H1 (cell line): ENCODE measurements at regions not wholly inside any gene's neighbourhood (a gene's known extent, or its start where the extent isn't known, plus 50 kb on each side); places are given as distances from the start of the nearest gene placed in this dataset.

Source experiments
- CTCF ChIA-PET: fragments of 300-600 bp; sonication (Branson Sonifier 250); formaldehyde crosslinking; loops from one replicate; lab custom pipeline; 2021; ENCODE audit not compliant: partially characterized antibody; lab: Charles Lee
- POLR2A ChIA-PET: fragments of 300-600 bp; sonication (Branson Sonifier 250); formaldehyde crosslinking; loops from one replicate; lab custom pipeline; 2021; ENCODE audit warnings: inconsistent platforms; ENCODE audit not compliant: partially characterized antibody; lab: Charles Lee
- DNase-seq, 2 experiments: peaks; one replicate each; pipeline versions ENCODE4 v3.0.0 to v3.0.0-alpha.2; 2010 to 2022; ENCODE audit warnings: low spot score in 2 of 2, low read depth in 1 of 2, mixed read lengths in 1 of 2
- FAIRE-seq: peaks from 2 replicates; lab custom pipeline; 2011; peaks lifted over from hg19 to GRCh38; lab: Jason Lieb, UNC
- H2AFZ ChIP-seq: 2 replicates; pipeline ENCODE4 v1.8.1; 2012; ENCODE audit warnings: low read length, inconsistent platforms
- H2AK5ac ChIP-seq: 2 replicates; pipeline ENCODE4 v1.6.1; 2013; ENCODE audit warnings: low read depth, low read length
- H2BK120ac ChIP-seq: replicated peaks from 2 replicates; pipeline ENCODE3; 2013; ENCODE audit warnings: low read depth, low read length, inconsistent platforms
- H2BK12ac ChIP-seq: 2 replicates; pipeline ENCODE4 v1.6.1; 2013; ENCODE audit warnings: low read depth, low read length
- H2BK15ac ChIP-seq: 2 replicates; pipeline ENCODE4 v1.6.1; 2013; ENCODE audit warnings: low read length
- H2BK20ac ChIP-seq: 2 replicates; pipeline ENCODE4 v1.6.1; 2013; ENCODE audit warnings: low read length
- H2BK5ac ChIP-seq: 2 replicates; pipeline ENCODE4 v1.6.1; 2013; ENCODE audit warnings: low read depth, low read length
- H3K14ac ChIP-seq: 2 replicates; pipeline ENCODE4 v1.6.1; 2013; ENCODE audit warnings: inconsistent platforms; ENCODE audit not compliant: insufficient read length
- H3K18ac ChIP-seq: 2 replicates; pipeline ENCODE4 v1.6.1; 2013; ENCODE audit warnings: low read length; ENCODE audit errors: extremely low read depth
- H3K23ac ChIP-seq: 2 replicates; pipeline ENCODE4 v1.6.1; 2013; ENCODE audit warnings: inconsistent platforms; ENCODE audit not compliant: insufficient read length
- H3K23me2 ChIP-seq: 2 replicates; pipeline ENCODE4 v1.6.1; 2013; ENCODE audit warnings: low read depth, low read length
- H3K27ac ChIP-seq: 2 replicates; pipeline ENCODE4 v1.6.1; 2011; ENCODE audit warnings: low read depth, low read length, inconsistent platforms
- H3K27me3 ChIP-seq, 4 experiments: replicated peaks in 1 of 4; 1 replicate in 1 of 4; 2 replicates in 3 of 4; pipeline versions ENCODE4 v1.6.1 to v1.8.1; 2011 to 2013; ENCODE audit warnings: low read length in 3 of 4, mild to moderate bottlenecking in 3 of 4, inconsistent platforms in 2 of 4, mixed read lengths in 2 of 4, moderate library complexity in 1 of 4; ENCODE audit not compliant: control insufficient read depth in 3 of 4, insufficient read depth in 3 of 4; ENCODE audit errors: extremely low read depth in 1 of 4
- H3K36me3 ChIP-seq, 4 experiments: 2 replicates each; pipeline versions ENCODE4 v1.6.1 to v1.8.1; 2011 to 2013; ENCODE audit warnings: mild to moderate bottlenecking in 4 of 4, low read length in 3 of 4, moderate library complexity in 2 of 4, control low read depth in 1 of 4, inconsistent platforms in 1 of 4; ENCODE audit not compliant: insufficient read depth in 4 of 4, control insufficient read depth in 2 of 4
- H3K4ac ChIP-seq: replicated peaks from 2 replicates; pipeline ENCODE3; 2013; ENCODE audit warnings: low read length, low read depth, mixed read lengths, inconsistent platforms; ENCODE audit not compliant: insufficient read length
- H3K4me1 ChIP-seq, 4 experiments: replicated peaks in 1 of 4; 1 replicate in 1 of 4; 2 replicates in 3 of 4; pipeline versions ENCODE4 v1.6.1 to v1.8.1; 2011 to 2013; ENCODE audit warnings: low read length in 3 of 4, inconsistent platforms in 2 of 4, mixed read lengths in 1 of 4; ENCODE audit not compliant: insufficient read depth in 4 of 4, control insufficient read depth in 3 of 4
- H3K4me2 ChIP-seq, 2 experiments: 2 replicates each; pipeline versions ENCODE4 v1.6.1 to v1.8.1; 2011 to 2013; ENCODE audit warnings: low read depth in 2 of 2, low read length in 2 of 2, control low read depth in 1 of 2, inconsistent platforms in 1 of 2, mild to moderate bottlenecking in 1 of 2; ENCODE audit not compliant: insufficient read depth in 1 of 2
- H3K4me3 ChIP-seq, 4 experiments: fragments of 200-600, 300-600 bp in 1 of 4; sonication (generic), shearing (Covaris generic), sonication (Bioruptor Twin) in 1 of 4; 2 replicates each; pipeline versions ENCODE4 v1.5.1 to v1.8.1; 2011 to 2016; ENCODE audit warnings: low read length in 4 of 4, low read depth in 3 of 4, control low read depth in 2 of 4, inconsistent platforms in 2 of 4, mild to moderate bottlenecking in 2 of 4, mixed read lengths in 1 of 4, moderate library complexity in 1 of 4; ENCODE audit not compliant: insufficient read depth in 2 of 4; ENCODE audit errors: extremely low read depth in 1 of 4
- H3K56ac ChIP-seq: replicated peaks from 2 replicates; pipeline ENCODE3; 2013; ENCODE audit warnings: low read depth, mild to moderate bottlenecking, mixed read lengths, low read length, inconsistent platforms; ENCODE audit not compliant: insufficient read length
- H3K79me1 ChIP-seq: 2 replicates; pipeline ENCODE4 v1.6.1; 2013; ENCODE audit warnings: low read depth, low read length, control low read depth
- H3K79me2 ChIP-seq, 2 experiments: 2 replicates each; pipeline versions ENCODE4 v1.6.1 to v1.8.1; 2012 to 2013; ENCODE audit warnings: low read length in 2 of 2, mild to moderate bottlenecking in 2 of 2, inconsistent platforms in 1 of 2; ENCODE audit not compliant: insufficient read depth in 2 of 2, control insufficient read depth in 1 of 2
- H3K9ac ChIP-seq, 4 experiments: replicated peaks in 1 of 4; 1 replicate in 1 of 4; 2 replicates in 3 of 4; pipeline versions ENCODE4 v1.6.1 to v1.8.1; 2011 to 2013; ENCODE audit warnings: low read depth in 3 of 4, low read length in 3 of 4, control low read depth in 2 of 4, mild to moderate bottlenecking in 2 of 4, moderate library complexity in 2 of 4, inconsistent platforms in 1 of 4; ENCODE audit errors: extremely low read depth in 1 of 4
- H3K9me3 ChIP-seq, 2 experiments: 2 replicates each; pipeline versions ENCODE4 v1.6.1 to v1.8.1; 2012 to 2013; ENCODE audit warnings: mild to moderate bottlenecking in 2 of 2, moderate library complexity in 2 of 2, control low read depth in 1 of 2, inconsistent platforms in 1 of 2, low read depth in 1 of 2, low read length in 1 of 2, mixed read lengths in 1 of 2; ENCODE audit not compliant: insufficient read depth in 2 of 2
- H4K20me1 ChIP-seq, 2 experiments: replicated peaks in 1 of 2; 2 replicates each; pipeline versions ENCODE3 to v1.8.1; 2011 to 2013; ENCODE audit warnings: inconsistent platforms in 2 of 2, low read length in 2 of 2, mild to moderate bottlenecking in 1 of 2; ENCODE audit not compliant: insufficient read depth in 2 of 2, control insufficient read depth in 1 of 2
- H4K5ac ChIP-seq: 2 replicates; pipeline ENCODE4 v1.6.1; 2013; ENCODE audit warnings: low read length, low read depth, mixed read lengths, inconsistent platforms; ENCODE audit not compliant: insufficient read length
- H4K8ac ChIP-seq: 2 replicates; pipeline ENCODE4 v1.8.0; 2013; ENCODE audit warnings: mild to moderate bottlenecking, moderate library complexity, low read length, inconsistent platforms; ENCODE audit not compliant: insufficient read depth; ENCODE audit errors: extremely low read depth
- H4K91ac ChIP-seq: replicated peaks from 2 replicates; pipeline ENCODE3; 2013; ENCODE audit warnings: low read length, mixed read lengths, inconsistent platforms; ENCODE audit not compliant: insufficient read length
- JUND ChIP-seq: IDR thresholded peaks from 2 replicates; pipeline ENCODE4 v1.6.1; 2011; ENCODE audit warnings: mild to moderate bottlenecking, improper control_type of control experiment, low read length
- POLR2A ChIP-seq, 2 experiments: IDR thresholded peaks; 1 replicate in 1 of 2; 2 replicates in 1 of 2; pipeline ENCODE4 v1.6.1; 2011; ENCODE audit warnings: low read depth in 2 of 2, low read length in 2 of 2, mild to moderate bottlenecking in 2 of 2; ENCODE audit errors: control extremely low read depth in 1 of 2
- WGBS, 2 experiments: shearing (Covaris generic) in 1 of 2; methylation state at CpG; one replicate each; pipeline versions ENCODE4 v1.1.6 to v1.1.7; 2013 to 2015; ENCODE audit warnings: low lambda C conversion rate in 2 of 2, mixed read lengths in 2 of 2, inconsistent platforms in 1 of 2, low coverage in 1 of 2, missing lambda C conversion rate in 1 of 2; ENCODE audit not compliant: insufficient replicate concordance in 2 of 2, insufficient coverage in 1 of 2, insufficient read length in 1 of 2; ENCODE audit errors: extremely low coverage in 1 of 2, missing lambda C conversion rate in 1 of 2; 5-methylcytosine and 5-hydroxymethylcytosine counted together

GRCh38 chr10:101283762-101284100 is 54.5 kb upstream of the LBX1 start:
- Histone ChIP-seq H3K9ac (no peak overlapping the region), H3K79me1 (no peaks in the 10 kb centered on the region), H2BK12ac (no peak overlapping the region), H3K23me2 (peaks cover 11% of the 10 kb centered on the region; the same call in 1 of the 2 replicates), H2AFZ (no peak overlapping the region), H2BK15ac (no peak overlapping the region), H2BK5ac (no peak overlapping the region), H3K18ac (no peak overlapping the region), H2AK5ac (no peak overlapping the region), H3K56ac (no peak overlapping the region), H3K14ac (no peak overlapping the region), H3K36me3 (no peaks in the 10 kb centered on the region), H3K4me1 (peaks cover 28 to 44% (median 33%) of the 10 kb centered on the region in 4 experiments), H4K20me1 (peaks cover 0 to 1% of the 10 kb centered on the region in 2 experiments), H3K27ac (no peak overlapping the region), H3K79me2 (no peaks in the 10 kb centered on the region), H2BK120ac (no peak overlapping the region), H3K27me3 (peaks cover 31 to 68% (median 59%) of the 10 kb centered on the region in 4 experiments), H3K23ac (no peak overlapping the region), H3K4ac (no peak overlapping the region), H4K5ac (no peak overlapping the region), H3K4me3 (peak overlapping the region; percentile 33 to 71 (median 48); a peak in 7 of 8 replicates), H3K9me3 (no peaks in the 10 kb centered on the region), H4K8ac (no peak overlapping the region), H2BK20ac (no peak overlapping the region), H4K91ac (no peak overlapping the region), H3K4me2 (peak overlapping the region; percentile 82 to 86)
- DNase-seq, result no peak
- ChIA-PET POLR2A (interaction anchor here (0.6 to 1.4 kb wide), 5 partner anchors 11 to 142 kb away, joined by 3 to 4 read pairs (median 3); no protein-coding TSS in a partner anchor), CTCF (interaction anchor here (0.6 to 11.0 kb wide), 6 partner anchors 10 to 594 kb away, joined by 3 to 317 read pairs (median 74); partner anchors contain the start of gene LBX1)
- TF ChIP-seq JUND (no peak), POLR2A (IDR thresholded peaks at IDR 0.05; ENCODE audit: control extremely low read depth in 1 of 2, low read depth in 2 of 2, low read length in 2 of 2) (no peak)
- no peak for FAIRE-seq
- WGBS, 2 experiments, result 0% methylated on average over 1 of the region's 3 CpGs; no CpG with 5 or more reads in 1 of the 2 experiments
